GM19372 (cell line): ENCODE measurements at regions not wholly inside any gene's neighbourhood (a gene's known extent, or its start where the extent isn't known, plus 50 kb on each side); places are given as distances from the start of the nearest gene placed in this dataset.
"Not testable (repeated sequence)": the region's sequence is repeated elsewhere in the genome, so short reads cannot be mapped to it uniquely, and the experiment has no call there.

Experiments used
- ATAC-seq: cut with Tn5 transposase; IDR thresholded peaks from one replicate; pipeline ENCODE4 v1.9.1; 2021; ENCODE audit warnings: mild to moderate bottlenecking, low read depth, moderate library complexity; ENCODE audit not compliant: unreplicated experiment

GRCh38 chr15:26280281-26280680 is 417.2 kb upstream of the ATP10A start:
- ATAC-seq = no peak

GRCh38 chr15:26261966-26262365 is 398.8 kb upstream of the ATP10A start:
- no peak for ATAC-seq

- no peak for ATAC-seq
Measured at GRCh38 chr15:26261413-26261812, 398.3 kb upstream of the ATP10A start.

- no peak for ATAC-seq
Measured at GRCh38 chr15:26260517-26261133, 397.5 kb upstream of the ATP10A start.

GRCh38 chr15:26259581-26259980 is 396.5 kb upstream of the ATP10A start:
- ATAC-seq = no peak

GRCh38 chr15:26244782-26245181 is 381.7 kb upstream of the ATP10A start:
- not testable (repeated sequence) for ATAC-seq

GRCh38 chr15:26243382-26243781 is 380.3 kb upstream of the ATP10A start:
- ATAC-seq = no peak

- no peak for ATAC-seq
Measured at GRCh38 chr15:26242565-26243071, 379.5 kb upstream of the ATP10A start.

- no peak for ATAC-seq
Measured at GRCh38 chr15:26235864-26236263, 372.7 kb upstream of the ATP10A start.

- no peak for ATAC-seq
Measured at GRCh38 chr15:26234976-26235767, 372.0 kb upstream of the ATP10A start.

GRCh38 chr15:26232691-26233090 is 369.6 kb upstream of the ATP10A start:
- no peak for ATAC-seq

GRCh38 chr15:26231096-26231495 is 368.0 kb upstream of the ATP10A start:
- ATAC-seq = no peak

- ATAC-seq = no peak
Measured at GRCh38 chr15:26224266-26224665, 361.1 kb upstream of the ATP10A start.

- no peak for ATAC-seq
Measured at GRCh38 chr15:26223720-26224119, 360.6 kb upstream of the ATP10A start.

GRCh38 chr15:26222781-26223180 is 359.7 kb upstream of the ATP10A start:
- ATAC-seq = no peak

GRCh38 chr15:26217043-26217442 is 353.9 kb upstream of the ATP10A start:
- not testable (repeated sequence) for ATAC-seq

GRCh38 chr15:26214290-26214689 is 351.2 kb upstream of the ATP10A start:
- no peak for ATAC-seq

GRCh38 chr15:26213427-26213826 is 350.3 kb upstream of the ATP10A start:
- no peak for ATAC-seq

GRCh38 chr15:26212109-26212508 is 349.0 kb upstream of the ATP10A start:
- no peak for ATAC-seq

- ATAC-seq = no peak
Measured at GRCh38 chr15:26210980-26211379, 347.9 kb upstream of the ATP10A start.

GRCh38 chr15:26201177-26201858 is 338.2 kb upstream of the ATP10A start:
- ATAC-seq = no peak
